ENCODE measurements at regions not wholly inside any gene's neighbourhood (a gene's known extent, or its start where the extent isn't known, plus 50 kb on each side); places are given as distances from the start of the nearest gene placed in this dataset.

GRCh38 chr22:44621401-44622146 lies 80.4 kb upstream of the PRR5 start (continued):
- TF ChIP-seq, protein P1, sequence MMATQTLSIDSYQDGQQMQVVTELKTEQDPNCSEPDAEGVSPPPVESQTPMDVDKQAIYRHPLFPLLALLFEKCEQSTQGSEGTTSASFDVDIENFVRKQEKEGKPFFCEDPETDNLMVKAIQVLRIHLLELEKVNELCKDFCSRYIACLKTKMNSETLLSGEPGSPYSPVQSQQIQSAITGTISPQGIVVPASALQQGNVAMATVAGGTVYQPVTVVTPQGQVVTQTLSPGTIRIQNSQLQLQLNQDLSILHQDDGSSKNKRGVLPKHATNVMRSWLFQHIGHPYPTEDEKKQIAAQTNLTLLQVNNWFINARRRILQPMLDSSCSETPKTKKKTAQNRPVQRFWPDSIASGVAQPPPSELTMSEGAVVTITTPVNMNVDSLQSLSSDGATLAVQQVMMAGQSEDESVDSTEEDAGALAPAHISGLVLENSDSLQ (IDR thresholded peaks at IDR 0.05), result no peak
- TF ChIP-seq RELA (IDR thresholded peaks at IDR 0.05; ENCODE audit: borderline replicate concordance, partially characterized antibody) (no peak), HDAC6 (IDR thresholded peaks at IDR 0.05; ENCODE audit: unreplicated experiment) (no peak), BMI1 (IDR thresholded peaks at IDR 0.05; ENCODE audit: borderline replicate concordance) (no peak), SKIL (IDR thresholded peaks at IDR 0.05; ENCODE audit: low read depth, poor library complexity, severe bottlenecking) (no peak), TBL1XR1 (IDR thresholded peaks at IDR 0.05; ENCODE audit: low read depth, low read length) (no peak), SREBF1 (IDR thresholded peaks at IDR 0.05; ENCODE audit: low read length) (no peak), USF1 (IDR thresholded peaks at IDR 0.05; ENCODE audit: borderline replicate concordance, extremely low read length, insufficient read depth, low read depth, low read length) (no peak), MYC (IDR thresholded peaks at IDR 0.05; ENCODE audit: insufficient read depth, insufficient read length, insufficient replicate concordance, low read length, severe bottlenecking) (no peak), KDM1A (IDR thresholded peaks at IDR 0.05; ENCODE audit: borderline replicate concordance) (no peak), CEBPB (IDR thresholded peaks at IDR 0.05; ENCODE audit: borderline replicate concordance in 1 of 2, low read depth in 2 of 2, low read length in 2 of 2) (no peak)
- TF ChIP-seq, protein P2, sequence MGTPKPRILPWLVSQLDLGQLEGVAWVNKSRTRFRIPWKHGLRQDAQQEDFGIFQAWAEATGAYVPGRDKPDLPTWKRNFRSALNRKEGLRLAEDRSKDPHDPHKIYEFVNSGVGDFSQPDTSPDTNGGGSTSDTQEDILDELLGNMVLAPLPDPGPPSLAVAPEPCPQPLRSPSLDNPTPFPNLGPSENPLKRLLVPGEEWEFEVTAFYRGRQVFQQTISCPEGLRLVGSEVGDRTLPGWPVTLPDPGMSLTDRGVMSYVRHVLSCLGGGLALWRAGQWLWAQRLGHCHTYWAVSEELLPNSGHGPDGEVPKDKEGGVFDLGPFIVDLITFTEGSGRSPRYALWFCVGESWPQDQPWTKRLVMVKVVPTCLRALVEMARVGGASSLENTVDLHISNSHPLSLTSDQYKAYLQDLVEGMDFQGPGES (IDR thresholded peaks at IDR 0.05), result no peak
